Breast epithelium (tissue), 3 donors: ENCODE measurements at regions not wholly inside any gene's neighbourhood (a gene's known extent, or its start where the extent isn't known, plus 50 kb on each side); places are given as distances from the start of the nearest gene placed in this dataset.

Experiments
- CTCF ChIP-seq, 3 donors: fragments of 450-650 bp; IDR thresholded peaks; one replicate each; pipeline ENCODE4 v1.5.1; 2016 to 2017; ENCODE audit warnings: antibody characterized with exemption in 3 of 3, mild to moderate bottlenecking in 3 of 3, moderate library complexity in 3 of 3
- POLR2A ChIP-seq: fragments of 450-650 bp; IDR thresholded peaks from one replicate; pipeline ENCODE4 v1.6.1; 2016; ENCODE audit warnings: antibody characterized with exemption, mild to moderate bottlenecking, moderate library complexity

GRCh38 chr1:195218428-195219212, 1389.6 kb downstream of the KCNT2 start:
- TF ChIP-seq CTCF (IDR thresholded peaks at IDR 0.05) (no peak), POLR2A (no peak)
